OCI-LY3 (cell line): ENCODE measurements at regions not wholly inside any gene's neighbourhood (a gene's known extent, or its start where the extent isn't known, plus 50 kb on each side); places are given as distances from the start of the nearest gene placed in this dataset.

Experiments used
- H2AFZ ChIP-seq: fragments of 200-600, 300-600 bp; shearing (Covaris generic); 2 replicates; pipeline ENCODE4 v1.6.0; 2014; ENCODE audit warnings: antibody characterized with exemption, low read depth, low read length
- H3K27ac ChIP-seq: fragments of 200-600, 300-600 bp; sonication (generic); 2 replicates; pipeline ENCODE4 v1.5.1; 2014; ENCODE audit warnings: mild to moderate bottlenecking, low read length, moderate library complexity, mixed read lengths
- H3K27me3 ChIP-seq: fragments of 200-600, 300-600 bp; sonication (generic); 2 replicates; pipeline ENCODE4 v1.6.1; 2014; ENCODE audit warnings: low read depth, low read length, mixed read lengths
- H3K36me3 ChIP-seq: fragments of 200-600, 300-600 bp; sonication (generic); replicated peaks from 2 replicates; pipeline ENCODE3; 2014; ENCODE audit warnings: low read depth, low read length, mixed read lengths
- H3K4me1 ChIP-seq: fragments of 300-600, 200-600 bp; sonication (generic); 2 replicates; pipeline ENCODE4 v1.6.1; 2014; ENCODE audit warnings: low read length, mixed read lengths
- H3K4me2 ChIP-seq: fragments of 200-600, 300-600 bp; sonication (generic); 2 replicates; pipeline ENCODE4 v1.6.1; 2014; ENCODE audit warnings: low read length, mixed read lengths
- H3K4me3 ChIP-seq: fragments of 300-600, 200-600 bp; sonication (generic); 2 replicates; pipeline ENCODE4 v1.5.1; 2014; ENCODE audit warnings: antibody characterized with exemption, mild to moderate bottlenecking, low read length, moderate library complexity
- H3K79me2 ChIP-seq: fragments of 300-600, 200-600 bp; shearing (Covaris generic); 2 replicates; pipeline ENCODE4 v1.6.1; 2014; ENCODE audit warnings: mild to moderate bottlenecking, low read length, mixed read lengths
- H3K9ac ChIP-seq: fragments of 300-600, 200-600 bp; shearing (Covaris generic); 2 replicates; pipeline ENCODE4 v1.6.0; 2014; ENCODE audit warnings: mild to moderate bottlenecking, low read length, moderate library complexity
- H3K9me3 ChIP-seq: fragments of 200-600, 300-600 bp; shearing (Covaris generic); 2 replicates; pipeline ENCODE4 v1.6.1; 2014; ENCODE audit warnings: low read length, mixed read lengths; ENCODE audit not compliant: insufficient read depth
- H4K20me1 ChIP-seq: fragments of 200-600, 300-600 bp; sonication (generic); 2 replicates; pipeline ENCODE4 v1.6.1; 2016; ENCODE audit warnings: low read length, mixed read lengths; ENCODE audit not compliant: insufficient read depth
- CTCF ChIP-seq: fragments of 200-600, 300-600 bp; sonication (generic); IDR thresholded peaks from 2 replicates; pipeline ENCODE4 v1.5.1; 2014; ENCODE audit warnings: antibody characterized with exemption, low read length, low read depth
- EZH2phosphoT487 ChIP-seq: fragments of 200-600 bp; shearing (Covaris generic); IDR thresholded peaks from 2 replicates; pipeline ENCODE4 v1.6.1; 2018; ENCODE audit warnings: antibody characterized with exemption, mixed run types, low read depth

GRCh38 chr2:217621391-217621801 is 381.4 kb downstream of the TNS1 start:
- Histone ChIP-seq H3K27me3 (peaks cover 13% of the 10 kb centered on the region; the same call in 1 of the 2 replicates), H3K4me2 (no peak overlapping the region)

GRCh38 chr2:217618744-217619143 is 384.1 kb downstream of the TNS1 start:
- H3K27me3 ChIP-seq, result peaks cover 13% of the 10 kb centered on the region; the same call in 1 of the 2 replicates
- no peak overlapping the region for H2AFZ ChIP-seq
- no peak overlapping the region for H3K4me2 ChIP-seq
- H3K9ac ChIP-seq, result no peak overlapping the region
- TF ChIP-seq EZH2phosphoT487 (no peak), CTCF (no peak)
- no peaks in the 10 kb centered on the region for H3K79me2 ChIP-seq
- H4K20me1 ChIP-seq, result no peaks in the 10 kb centered on the region
- H3K4me1 ChIP-seq, result peaks cover 7% of the 10 kb centered on the region
- H3K27ac ChIP-seq, result no peak overlapping the region
- no peaks in the 10 kb centered on the region for H3K9me3 ChIP-seq
- no peaks in the 10 kb centered on the region for H3K36me3 ChIP-seq
- no peak overlapping the region for H3K4me3 ChIP-seq

More at GRCh38 chr2:217621391-217621801, 381.4 kb downstream of the TNS1 start:
- Histone ChIP-seq H3K27ac (no peak overlapping the region), H3K79me2 (no peaks in the 10 kb centered on the region), H3K9me3 (no peaks in the 10 kb centered on the region), H2AFZ (no peak overlapping the region), H3K9ac (no peak overlapping the region), H3K4me3 (no peak overlapping the region), H4K20me1 (no peaks in the 10 kb centered on the region), H3K4me1 (no peaks in the 10 kb centered on the region), H3K36me3 (no peaks in the 10 kb centered on the region)
- no peak for TF ChIP-seq EZH2phosphoT487
- TF ChIP-seq CTCF, result no peak

GRCh38 chr2:217617616-217618022 is 385.2 kb downstream of the TNS1 start:
- TF ChIP-seq CTCF (no peak), EZH2phosphoT487 (no peak)
- no peak overlapping the region for H3K4me2 ChIP-seq
- H3K4me1 ChIP-seq, result peaks cover 7% of the 10 kb centered on the region
- H3K27ac ChIP-seq, result no peak overlapping the region
- H3K27me3 ChIP-seq, result peaks cover 13% of the 10 kb centered on the region; the same call in 1 of the 2 replicates
- no peak overlapping the region for H3K4me3 ChIP-seq
- no peaks in the 10 kb centered on the region for H3K9me3 ChIP-seq
- H4K20me1 ChIP-seq, result no peaks in the 10 kb centered on the region
- H3K36me3 ChIP-seq, result no peaks in the 10 kb centered on the region
- H3K9ac ChIP-seq, result no peak overlapping the region
- H2AFZ ChIP-seq, result no peak overlapping the region
- H3K79me2 ChIP-seq, result no peaks in the 10 kb centered on the region

- Histone ChIP-seq H3K4me2 (no peak overlapping the region), H3K4me1 (peaks cover 7% of the 10 kb centered on the region), H3K27ac (no peak overlapping the region), H3K4me3 (no peak overlapping the region), H4K20me1 (no peaks in the 10 kb centered on the region), H3K79me2 (no peaks in the 10 kb centered on the region), H3K9ac (no peak overlapping the region), H3K27me3 (peaks cover 13% of the 10 kb centered on the region; the same call in 1 of the 2 replicates), H3K9me3 (no peaks in the 10 kb centered on the region), H2AFZ (no peak overlapping the region), H3K36me3 (no peaks in the 10 kb centered on the region)
- TF ChIP-seq EZH2phosphoT487 (no peak), CTCF (no peak)
Measured at GRCh38 chr2:217616936-217617335, 385.9 kb downstream of the TNS1 start.
